HG03460 (cell line): ENCODE measurements at regions not wholly inside any gene's neighbourhood (a gene's known extent, or its start where the extent isn't known, plus 50 kb on each side); places are given as distances from the start of the nearest gene placed in this dataset.

Source experiments
- ATAC-seq: cut with Tn5 transposase; IDR thresholded peaks from one replicate; pipeline ENCODE4 v1.9.1; 2021; ENCODE audit not compliant: unreplicated experiment

- ATAC-seq, result no peak
These were observed 64.3 kb downstream of the DMRTA2 start for GRCh38 chr1:50358962-50359361.

GRCh38 chr1:50357186-50357585 lies 66.1 kb downstream of the DMRTA2 start:
- no peak for ATAC-seq

- ATAC-seq, result no peak
These were observed 68.4 kb downstream of the DMRTA2 start for GRCh38 chr1:50354813-50355212.

GRCh38 chr1:50352428-50352827 lies 70.8 kb downstream of the DMRTA2 start:
- ATAC-seq, result no peak

- no peak for ATAC-seq
These were observed 72.4 kb downstream of the DMRTA2 start for GRCh38 chr1:50350868-50351267.

GRCh38 chr1:50350421-50350820 lies 72.8 kb downstream of the DMRTA2 start:
- ATAC-seq, result no peak

GRCh38 chr1:50349242-50349565 lies 74.0 kb downstream of the DMRTA2 start:
- ATAC-seq, result no peak

- no peak for ATAC-seq
These were observed 74.6 kb downstream of the DMRTA2 start for GRCh38 chr1:50348449-50349241.

GRCh38 chr1:50347933-50348332 lies 75.3 kb downstream of the DMRTA2 start:
- no peak for ATAC-seq

GRCh38 chr1:50346621-50347020 lies 76.6 kb downstream of the DMRTA2 start:
- ATAC-seq, result no peak

- no peak for ATAC-seq
These were observed 79.9 kb downstream of the DMRTA2 start for GRCh38 chr1:50343323-50343722.

- ATAC-seq, result no peak
These were observed 80.7 kb downstream of the DMRTA2 start for GRCh38 chr1:50342525-50342924.

GRCh38 chr1:50335036-50335435 lies 88.2 kb downstream of the DMRTA2 start:
- ATAC-seq, result no peak

GRCh38 chr1:50333595-50333974 lies 89.7 kb downstream of the DMRTA2 start:
- peak; percentile 81 for ATAC-seq

GRCh38 chr1:50332941-50333594 lies 90.2 kb downstream of the DMRTA2 start:
- ATAC-seq, result peak; percentile 60

- no peak for ATAC-seq
These were observed 93.8 kb downstream of the DMRTA2 start for GRCh38 chr1:50329332-50329932.

- no peak for ATAC-seq
These were observed 94.7 kb downstream of the DMRTA2 start for GRCh38 chr1:50328552-50328951.

- ATAC-seq, result no peak
These were observed 97.2 kb downstream of the DMRTA2 start for GRCh38 chr1:50326026-50326425.

GRCh38 chr1:50322579-50322978 lies 100.7 kb downstream of the DMRTA2 start:
- no peak for ATAC-seq

GRCh38 chr1:50318428-50318827 lies 104.8 kb downstream of the DMRTA2 start:
- ATAC-seq, result no peak

GRCh38 chr1:50308878-50309277 lies 114.4 kb downstream of the DMRTA2 start:
- ATAC-seq, result no peak

GRCh38 chr1:50305808-50306207 lies 117.4 kb downstream of the DMRTA2 start:
- no peak for ATAC-seq
